ENCODE measurements at regions not wholly inside any gene's neighbourhood (a gene's known extent, or its start where the extent isn't known, plus 50 kb on each side); places are given as distances from the start of the nearest gene placed in this dataset.

DNA sequence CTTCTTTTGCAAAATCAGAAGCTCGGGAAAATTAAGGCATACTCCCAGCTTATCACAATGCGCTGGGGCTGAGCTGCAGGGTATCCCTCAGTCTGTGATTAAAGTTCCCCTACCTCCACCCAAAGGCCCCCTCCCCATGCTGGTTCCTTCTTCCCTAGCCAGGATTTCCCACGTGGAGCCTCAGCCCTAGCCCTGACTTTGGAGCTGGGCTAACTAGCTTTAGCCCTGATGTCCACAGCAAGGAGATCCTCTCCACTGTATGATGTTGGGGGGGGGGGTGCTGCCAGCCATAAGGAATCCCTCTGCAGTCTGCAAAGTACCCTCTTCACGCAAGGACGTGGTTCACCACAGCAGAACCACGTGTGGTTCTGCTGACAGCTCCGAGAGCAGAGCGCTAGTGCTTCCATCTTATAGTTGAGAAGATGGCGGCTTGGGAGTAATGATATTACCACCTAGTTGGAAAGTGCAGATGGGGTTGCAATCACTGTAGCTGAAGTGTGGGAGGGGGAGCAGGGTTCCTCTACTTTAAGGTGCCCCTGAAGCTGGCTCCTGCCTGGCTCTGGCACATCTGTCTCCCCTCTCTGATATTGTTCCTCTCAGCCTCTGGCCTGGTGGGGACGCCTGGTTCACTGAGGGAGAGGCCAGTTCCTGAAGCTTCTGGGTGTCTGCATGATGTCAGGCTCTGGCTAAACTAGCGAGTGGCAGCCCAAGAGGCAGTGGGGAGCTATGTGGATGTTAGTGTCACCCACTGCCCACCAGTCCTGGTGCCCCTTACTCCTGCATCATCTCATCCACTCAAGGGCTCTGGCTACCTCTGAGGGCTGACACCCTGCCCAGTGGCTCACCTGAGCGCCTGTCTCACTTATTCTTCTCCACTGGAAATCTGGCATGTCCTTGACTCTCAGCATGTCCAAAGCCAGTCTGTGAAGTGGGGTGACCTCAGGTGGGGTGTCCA lies 270.7 kb downstream of the RPS24 start:
- no peaks in the 10 kb centered on the region for H3K27me3 ChIP-seq (replicated peaks in 1 of 4; ENCODE audit: control extremely low read depth in 1 of 4, control insufficient read depth in 3 of 4, insufficient read depth in 4 of 4, low read length in 3 of 4)
- no peak overlapping the region for H3K9ac ChIP-seq (ENCODE audit: low read length)
- H3K9me3 ChIP-seq (ENCODE audit: control extremely low read depth in 1 of 3, control insufficient read depth in 2 of 3, insufficient read depth in 1 of 3, low read length in 2 of 3), result peaks cover 0 to 7% (median 0%) of the 10 kb centered on the region in 3 donors
- intact Hi-C loops (cut with micrococcal nuclease), result loop anchor here (5.0 to 10.0 kb wide), 5 partner anchors 257 to 1903 kb away; partner anchors contain the start of gene ANXA11
- POLR2A ChIA-PET, result interaction anchor here (0.6 kb wide), 2 partner anchors 182 to 1361 kb away, joined by 4 read pairs; no protein-coding TSS in a partner anchor
- WGBS (ENCODE audit: insufficient coverage), result 72% methylated on average over 9 of the region's 12 CpGs
- no peaks in the 10 kb centered on the region for H4K20me1 ChIP-seq (ENCODE audit: control insufficient read depth, insufficient read depth, low read length, poor library complexity, severe bottlenecking)
- peak overlapping the region; percentile 88 for H3K4me2 ChIP-seq (replicated peaks; ENCODE audit: low read depth, low read length, poor library complexity, severe bottlenecking)
- Mint-ChIP-seq H3K4me3 (peak overlapping the region; percentile 37), H3K9me3 (ENCODE audit: insufficient read depth) (no peaks in the 10 kb centered on the region), H3K4me1 (peaks cover 34% of the 10 kb centered on the region), H3K27ac (peak overlapping the region; percentile 98), H3K27me3 (no peaks in the 10 kb centered on the region)
- H3K79me2 ChIP-seq (ENCODE audit: control insufficient read depth, insufficient read depth, low read length), result no peaks in the 10 kb centered on the region
- DNase-seq (peak; percentile 35), ATAC-seq (ENCODE audit: low read depth) (no peak)
- CTCF ChIA-PET, result interaction anchor here (1.0 to 1.8 kb wide), 5 partner anchors 9 to 891 kb away, joined by 3 to 5 read pairs (median 4); no protein-coding TSS in a partner anchor
- peaks cover 21 to 36% of the 10 kb centered on the region in 2 donors for H3K4me1 ChIP-seq (ENCODE audit: control insufficient read depth in 2 of 2, insufficient read depth in 2 of 2, low read length in 2 of 2)
- TF ChIP-seq, protein P1, sequence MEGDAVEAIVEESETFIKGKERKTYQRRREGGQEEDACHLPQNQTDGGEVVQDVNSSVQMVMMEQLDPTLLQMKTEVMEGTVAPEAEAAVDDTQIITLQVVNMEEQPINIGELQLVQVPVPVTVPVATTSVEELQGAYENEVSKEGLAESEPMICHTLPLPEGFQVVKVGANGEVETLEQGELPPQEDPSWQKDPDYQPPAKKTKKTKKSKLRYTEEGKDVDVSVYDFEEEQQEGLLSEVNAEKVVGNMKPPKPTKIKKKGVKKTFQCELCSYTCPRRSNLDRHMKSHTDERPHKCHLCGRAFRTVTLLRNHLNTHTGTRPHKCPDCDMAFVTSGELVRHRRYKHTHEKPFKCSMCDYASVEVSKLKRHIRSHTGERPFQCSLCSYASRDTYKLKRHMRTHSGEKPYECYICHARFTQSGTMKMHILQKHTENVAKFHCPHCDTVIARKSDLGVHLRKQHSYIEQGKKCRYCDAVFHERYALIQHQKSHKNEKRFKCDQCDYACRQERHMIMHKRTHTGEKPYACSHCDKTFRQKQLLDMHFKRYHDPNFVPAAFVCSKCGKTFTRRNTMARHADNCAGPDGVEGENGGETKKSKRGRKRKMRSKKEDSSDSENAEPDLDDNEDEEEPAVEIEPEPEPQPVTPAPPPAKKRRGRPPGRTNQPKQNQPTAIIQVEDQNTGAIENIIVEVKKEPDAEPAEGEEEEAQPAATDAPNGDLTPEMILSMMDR (IDR thresholded peaks at IDR 0.05), result no peak
- no peak for TF ChIP-seq EZH2 (IDR thresholded peaks at IDR 0.05; ENCODE audit: borderline replicate concordance, insufficient read depth, low read depth, low read length, poor library complexity, severe bottlenecking)
- H3K27ac ChIP-seq (ENCODE audit: low read length in 2 of 2), result peak overlapping the region in 1 of 2 donors; percentile 21
- peak overlapping the region; percentile 5 for H2AFZ ChIP-seq (ENCODE audit: insufficient read depth, low read depth, low read length, poor library complexity, severe bottlenecking)
- H3K36me3 ChIP-seq (replicated peaks in 1 of 2; ENCODE audit: control extremely low read depth in 1 of 2, control insufficient read depth in 1 of 2, extremely low read depth in 1 of 2, insufficient read depth in 2 of 2, low read length in 1 of 2), result no peaks in the 10 kb centered on the region
- no peak overlapping the region for H3K4me3 ChIP-seq (ENCODE audit: control extremely low read depth in 1 of 5, extremely low read depth in 1 of 5, insufficient read depth in 1 of 5, low read depth in 2 of 5, low read length in 4 of 5)

DNA sequence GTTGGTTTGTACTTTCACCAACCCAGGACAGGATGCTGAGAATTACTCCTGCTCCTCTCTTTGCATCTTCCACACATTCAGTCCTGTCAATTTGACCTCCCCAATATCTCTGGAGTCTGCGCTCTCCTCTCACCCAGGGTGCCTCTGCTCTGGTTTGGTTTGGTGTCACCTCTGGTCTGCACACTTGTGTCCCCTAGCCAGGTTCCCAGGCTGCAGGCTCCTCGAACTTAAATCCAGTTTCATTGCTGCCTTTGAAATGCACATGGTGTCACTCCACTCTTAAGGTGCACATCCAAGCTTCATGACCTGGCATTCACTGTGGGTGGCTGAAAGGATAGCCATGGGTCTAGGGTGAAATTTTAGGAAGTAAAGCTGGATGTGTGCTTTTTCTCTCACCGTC lies 271.6 kb downstream of the RPS24 start:
- no peaks in the 10 kb centered on the region for H3K27me3 ChIP-seq (replicated peaks in 1 of 4; ENCODE audit: control extremely low read depth in 1 of 4, control insufficient read depth in 3 of 4, insufficient read depth in 4 of 4, low read length in 3 of 4)
- ATAC-seq (ENCODE audit: low read depth) (no peak), DNase-seq (no peak)
- CTCF ChIA-PET, result interaction anchor here (0.6 to 1.7 kb wide), 4 partner anchors 8 to 890 kb away, joined by 3 to 5 read pairs (median 4); no protein-coding TSS in a partner anchor
- H3K27me3 Mint-ChIP-seq, result no peaks in the 10 kb centered on the region
- 100% methylated on average over 2 of the region's 3 CpGs for WGBS (ENCODE audit: insufficient coverage)
- no peak overlapping the region for H3K4me3 ChIP-seq (ENCODE audit: control extremely low read depth in 1 of 5, extremely low read depth in 1 of 5, insufficient read depth in 1 of 5, low read depth in 2 of 5, low read length in 4 of 5)
- no peaks in the 10 kb centered on the region for H3K79me2 ChIP-seq (ENCODE audit: control insufficient read depth, insufficient read depth, low read length)
- H3K9ac ChIP-seq (ENCODE audit: low read length), result no peak overlapping the region
- H3K27ac Mint-ChIP-seq, result no peak overlapping the region
- H3K4me2 ChIP-seq (replicated peaks; ENCODE audit: low read depth, low read length, poor library complexity, severe bottlenecking), result no peak overlapping the region
- H3K27ac ChIP-seq (ENCODE audit: low read length in 2 of 2), result no peak overlapping the region
- H3K36me3 ChIP-seq (replicated peaks in 1 of 2; ENCODE audit: control extremely low read depth in 1 of 2, control insufficient read depth in 1 of 2, extremely low read depth in 1 of 2, insufficient read depth in 2 of 2, low read length in 1 of 2), result no peaks in the 10 kb centered on the region
- H3K4me3 Mint-ChIP-seq, result no peak overlapping the region
- no peaks in the 10 kb centered on the region for H3K9me3 Mint-ChIP-seq (ENCODE audit: insufficient read depth)
- TF ChIP-seq, protein P1 (IDR thresholded peaks at IDR 0.05), result no peak
- no peak for TF ChIP-seq EZH2 (IDR thresholded peaks at IDR 0.05; ENCODE audit: borderline replicate concordance, insufficient read depth, low read depth, low read length, poor library complexity, severe bottlenecking)
- peaks cover 13 to 27% of the 10 kb centered on the region in 2 donors for H3K4me1 ChIP-seq (ENCODE audit: control insufficient read depth in 2 of 2, insufficient read depth in 2 of 2, low read length in 2 of 2)
- peaks cover 25% of the 10 kb centered on the region for H3K4me1 Mint-ChIP-seq
- H2AFZ ChIP-seq (ENCODE audit: insufficient read depth, low read depth, low read length, poor library complexity, severe bottlenecking), result no peak overlapping the region
- H4K20me1 ChIP-seq (ENCODE audit: control insufficient read depth, insufficient read depth, low read length, poor library complexity, severe bottlenecking), result no peaks in the 10 kb centered on the region
- H3K9me3 ChIP-seq (ENCODE audit: control extremely low read depth in 1 of 3, control insufficient read depth in 2 of 3, insufficient read depth in 1 of 3, low read length in 2 of 3), result peaks cover 0 to 4% (median 0%) of the 10 kb centered on the region in 3 donors
- POLR2A ChIA-PET, result no interaction called here
- intact Hi-C loops (cut with micrococcal nuclease), result loop anchor here (10.0 kb wide), 3 partner anchors 431 to 1629 kb away; no protein-coding TSS in a partner anchor
